COLO668 (cell line): ENCODE measurements at regions not wholly inside any gene's neighbourhood (a gene's known extent, or its start where the extent isn't known, plus 50 kb on each side); places are given as distances from the start of the nearest gene placed in this dataset.
"Not testable (repeated sequence)": the region's sequence is repeated elsewhere in the genome, so short reads cannot be mapped to it uniquely, and the experiment has no call there.

Experiments used
- DNase-seq: peaks from one replicate; lab custom pipeline; 2025; ENCODE audit not compliant: unreplicated experiment; lab: John Stamatoyannopoulos, UW

DNA sequence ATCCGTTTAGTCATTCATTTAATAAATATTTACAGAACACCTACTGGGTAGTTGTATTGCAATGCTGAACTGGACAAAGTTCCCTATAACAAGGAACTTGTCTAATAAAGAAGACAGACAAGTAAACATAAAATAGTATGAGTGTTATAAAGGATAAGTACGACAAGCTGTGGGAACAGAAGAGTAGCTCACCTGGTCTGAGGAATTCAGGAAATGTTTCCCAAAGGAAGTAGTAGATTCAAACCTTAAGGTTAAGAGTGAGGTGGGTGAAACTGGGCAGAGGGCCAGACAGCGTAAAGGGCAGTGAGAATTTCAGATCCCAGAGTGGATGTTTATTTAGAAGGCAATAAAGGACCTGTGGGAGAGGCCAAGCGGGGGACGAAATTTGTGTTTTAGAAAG is 72.3 kb upstream of the CD2AP start:
- DNase-seq: peak; percentile 54

DNA sequence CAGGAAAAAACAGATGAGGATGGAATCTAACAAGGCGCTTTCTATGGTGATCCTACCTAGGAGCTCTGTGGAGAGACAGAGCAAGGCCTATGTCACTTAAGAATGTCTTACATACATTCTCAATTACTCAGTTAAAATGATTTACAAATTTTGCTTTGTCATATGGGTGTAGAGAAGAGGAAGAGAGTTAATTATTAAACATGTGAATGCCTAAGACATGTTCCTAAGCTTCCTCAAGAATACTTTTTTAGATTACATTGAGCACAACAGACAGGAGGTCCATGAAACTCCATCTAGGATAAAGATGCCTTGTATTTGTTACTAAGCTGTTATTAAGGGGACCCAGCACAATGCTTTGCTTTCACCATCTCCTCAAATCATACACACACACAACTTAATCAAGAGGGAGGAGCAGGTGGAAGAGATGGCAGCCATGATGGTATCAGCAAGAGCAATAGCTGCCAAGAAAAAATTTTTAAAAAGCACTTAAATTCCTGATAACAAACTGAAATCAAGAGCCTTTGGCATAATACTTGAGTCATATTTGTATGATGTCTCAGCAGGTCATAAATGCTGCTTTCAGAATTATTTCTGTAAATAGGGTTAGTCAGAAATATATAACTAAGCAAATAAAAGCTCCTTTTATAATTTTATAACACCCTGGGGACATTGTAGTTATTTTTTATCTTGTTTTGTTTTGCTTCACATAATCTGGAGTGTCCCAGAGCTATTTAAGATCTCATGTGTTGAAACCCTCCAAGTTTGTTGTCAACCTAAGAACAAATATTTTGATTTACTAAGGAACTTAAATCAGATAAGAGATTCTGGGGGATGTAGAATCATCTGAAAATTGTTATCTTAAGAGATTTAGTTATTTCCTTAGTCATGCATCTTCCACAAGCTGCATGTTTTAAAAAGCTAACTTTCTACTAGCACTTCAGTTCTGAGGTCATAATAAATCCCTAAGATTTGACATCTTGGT is 70.0 kb upstream of the CD2AP start:
- DNase-seq: no peak

DNA sequence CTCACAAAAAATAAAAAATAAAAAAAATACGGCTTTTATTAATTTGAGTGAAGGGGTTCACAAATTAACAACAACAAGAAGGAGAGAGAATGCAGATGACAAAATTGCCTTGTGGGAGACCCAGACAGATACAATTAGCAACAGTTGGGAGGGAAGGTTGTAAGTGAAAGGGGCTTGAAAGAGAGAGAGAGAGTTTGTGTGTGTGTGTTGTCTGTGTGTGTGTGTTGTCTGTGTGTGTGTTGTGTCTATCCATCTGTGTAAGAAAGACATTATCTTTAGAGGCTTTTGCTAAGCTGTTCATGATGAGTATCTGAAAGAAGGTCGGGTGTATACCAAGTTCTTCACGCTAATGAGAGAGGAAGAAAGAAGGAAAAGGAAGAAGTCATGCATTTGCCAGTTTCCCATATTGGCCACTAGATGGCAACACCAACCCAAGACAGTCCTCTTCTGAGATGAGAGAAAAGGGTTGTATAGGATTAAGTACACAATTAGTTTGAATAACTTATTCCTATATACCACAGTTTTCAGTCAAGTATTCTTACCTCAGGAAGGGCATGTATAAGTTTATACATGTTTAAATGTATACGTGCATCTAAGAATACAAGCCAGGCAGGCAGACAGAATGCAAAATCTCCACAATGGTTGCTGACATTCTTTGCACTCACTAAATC is 63.7 kb upstream of the CD2AP start:
- DNase-seq: peak; percentile 10

DNA sequence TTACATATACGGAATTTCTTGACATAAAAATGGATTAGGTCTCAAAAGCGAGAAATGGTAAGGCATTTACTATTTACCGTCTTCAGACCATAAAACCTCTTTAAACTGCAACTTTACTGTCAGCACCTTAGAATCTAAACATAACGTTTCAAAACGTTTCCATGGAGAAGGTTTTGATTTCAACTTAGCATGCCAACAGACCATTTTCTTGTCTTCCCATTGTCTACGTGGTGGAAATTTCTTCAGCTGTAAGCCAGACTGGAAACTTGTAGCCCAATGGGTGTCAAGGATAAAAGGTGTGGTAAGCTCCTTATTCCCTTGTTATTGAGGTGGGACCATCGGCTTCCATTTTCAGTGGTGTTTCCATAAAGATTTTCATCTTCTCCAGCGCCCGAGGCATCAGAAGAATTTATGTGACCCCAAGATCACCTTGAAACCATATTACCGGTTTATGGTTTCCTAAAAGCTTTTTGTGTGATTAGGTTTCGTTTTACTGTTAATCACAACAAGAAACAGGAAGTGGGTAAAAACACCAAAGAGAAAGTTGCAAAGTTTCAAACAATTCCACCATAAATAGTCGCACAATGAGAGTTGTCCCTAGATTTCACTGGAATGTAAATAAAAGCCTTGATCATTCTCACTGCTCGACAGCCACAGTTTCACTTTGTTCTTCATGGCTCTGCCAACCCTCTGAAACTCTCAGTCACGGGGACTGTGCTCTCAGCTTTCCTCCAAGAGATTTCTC is 63.0 kb upstream of the CD2AP start:
- no peak for DNase-seq

DNA sequence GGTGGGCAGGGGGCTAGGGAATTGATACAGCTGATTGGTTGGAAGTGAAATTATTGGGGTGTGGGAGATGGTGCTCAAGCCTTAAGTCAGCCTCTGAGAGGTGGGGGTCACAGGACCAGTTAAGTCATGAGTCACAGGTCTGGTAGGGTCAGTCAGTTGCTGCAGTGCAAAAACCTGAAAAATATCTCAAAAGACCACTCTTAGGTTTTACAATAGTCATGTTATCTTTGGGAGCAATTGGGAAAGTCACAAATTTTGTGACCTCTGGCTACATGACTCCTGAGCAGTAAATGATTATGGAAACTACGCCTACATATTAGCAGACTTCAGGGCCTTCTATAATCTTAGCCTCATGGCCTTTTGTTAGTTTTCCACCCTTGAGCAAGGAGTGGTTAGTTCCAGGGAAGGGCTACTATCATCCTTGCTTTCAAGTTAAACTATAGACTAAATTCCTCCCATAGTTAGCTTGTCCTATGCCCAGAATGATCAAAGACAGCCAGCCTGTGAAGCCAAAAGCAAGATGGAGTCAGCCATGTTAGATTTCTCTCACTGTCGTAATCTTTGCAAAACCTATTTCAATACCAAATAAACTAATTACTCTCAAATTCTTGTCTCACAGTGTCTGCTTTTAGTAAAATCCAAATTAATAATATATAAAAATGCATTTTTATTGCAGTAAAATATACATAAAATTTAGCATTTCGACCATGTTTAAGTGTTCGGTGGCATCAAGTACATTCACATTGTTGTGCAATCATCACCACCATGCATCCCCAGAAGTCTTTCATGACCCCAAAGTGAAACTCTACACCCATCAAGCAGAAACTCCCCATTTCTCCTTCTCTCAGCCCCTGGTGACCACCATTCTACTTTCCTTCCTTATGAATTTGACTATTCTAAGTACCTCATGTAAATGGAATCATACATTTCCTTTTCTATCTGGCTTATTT is 60.9 kb upstream of the CD2AP start:
- no peak for DNase-seq

DNA sequence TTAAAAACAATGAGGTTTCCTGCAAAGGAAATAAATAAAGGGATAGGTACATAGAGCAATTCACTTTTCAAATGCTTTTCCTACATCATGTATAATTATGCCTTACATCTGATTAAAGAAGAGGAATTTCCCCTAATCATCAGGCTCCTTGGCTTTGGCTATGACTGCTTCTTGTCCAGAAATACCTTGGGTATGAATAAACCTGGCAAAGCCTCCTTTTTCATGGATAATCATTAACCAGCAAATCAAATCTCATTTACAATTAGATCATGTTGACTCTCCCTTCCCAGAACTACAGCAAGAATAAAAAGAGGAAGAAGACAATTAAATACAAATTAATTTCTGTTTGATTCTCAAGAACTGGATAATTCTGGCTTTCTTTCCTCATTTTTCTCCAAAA is 58.0 kb upstream of the CD2AP start:
- no peak for DNase-seq

DNA sequence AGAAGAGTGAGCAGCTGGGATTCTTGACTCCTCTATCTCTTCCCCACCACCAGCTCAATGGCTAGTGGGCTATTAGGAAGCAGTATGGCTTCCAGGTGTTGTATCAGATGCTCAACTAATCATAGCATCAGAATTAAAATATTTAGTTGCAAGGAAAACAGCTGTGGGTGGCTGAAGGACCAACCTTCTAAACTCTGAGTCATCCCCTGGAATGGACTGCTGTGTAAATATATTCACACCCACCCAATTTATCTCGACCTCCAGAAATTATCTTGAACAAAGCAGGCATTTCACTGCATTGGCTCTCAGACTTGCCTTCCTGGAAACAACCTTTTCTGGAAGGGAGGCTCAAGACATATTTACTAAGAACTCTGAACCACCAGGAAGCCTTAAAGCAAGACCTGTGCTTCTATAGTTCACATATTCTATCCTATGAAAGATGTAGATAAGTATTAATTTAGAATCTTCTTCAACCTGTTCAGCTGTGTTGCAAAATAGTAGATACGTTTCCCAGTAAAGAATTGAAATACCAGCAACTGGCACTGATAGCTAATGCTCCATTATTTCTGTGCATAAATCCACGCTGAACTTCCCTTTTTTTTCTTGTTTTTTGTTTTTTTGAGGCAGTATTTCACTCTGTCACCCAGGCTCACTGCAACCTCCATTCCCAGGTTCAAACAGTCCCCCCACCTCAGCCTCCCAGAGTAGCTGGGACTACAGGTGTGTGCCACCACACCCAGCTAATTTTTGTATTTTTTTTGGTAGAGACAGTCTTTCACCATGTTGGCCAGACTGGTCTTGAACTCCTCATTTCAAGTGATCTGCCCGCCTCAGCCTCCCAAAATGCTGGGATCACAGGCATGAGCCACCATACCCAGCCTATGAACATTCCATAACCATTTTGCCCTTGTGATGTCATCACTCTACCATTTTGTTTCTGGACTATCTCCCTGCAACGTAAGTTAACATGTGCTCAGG is 56.9 kb upstream of the CD2AP start:
- no peak for DNase-seq

DNA sequence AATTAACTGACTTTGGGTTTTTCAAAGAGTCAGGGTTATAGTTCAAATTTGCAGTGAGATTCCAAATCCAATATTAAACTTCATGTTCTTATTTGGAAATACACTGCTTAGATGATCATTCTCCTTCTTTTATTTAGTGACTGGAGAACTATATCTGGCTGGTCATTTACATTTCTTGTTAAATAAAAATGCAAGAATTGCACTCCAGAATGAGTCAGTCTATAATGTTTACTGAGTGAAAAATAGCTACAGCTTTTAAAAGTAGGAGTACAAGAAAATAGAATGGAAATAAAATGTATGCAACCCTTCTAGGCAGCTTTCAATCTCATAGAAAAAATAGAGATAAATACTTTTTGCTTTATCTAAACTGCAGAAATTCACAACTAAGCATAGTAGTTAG is 54.5 kb upstream of the CD2AP start:
- no peak for DNase-seq

DNA sequence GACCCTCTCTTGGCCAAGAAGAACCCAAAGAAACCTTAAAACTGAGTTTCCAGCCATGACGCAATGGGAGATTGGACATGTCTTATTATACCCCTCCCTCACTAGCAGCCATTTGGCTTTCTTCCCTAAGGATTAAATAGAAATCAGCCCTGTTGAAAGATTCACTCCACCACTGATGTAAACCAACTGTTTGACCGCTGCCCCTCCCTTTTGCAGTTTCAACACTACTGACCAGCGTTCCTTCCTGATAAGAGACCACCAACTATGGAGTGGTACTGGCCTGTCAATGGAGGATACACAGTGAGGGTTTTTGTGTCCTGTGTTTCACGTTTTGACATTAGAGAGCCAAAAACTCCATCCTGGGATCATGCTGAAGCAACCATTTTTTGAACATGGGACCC is 53.2 kb upstream of the CD2AP start:
- no peak for DNase-seq

DNA sequence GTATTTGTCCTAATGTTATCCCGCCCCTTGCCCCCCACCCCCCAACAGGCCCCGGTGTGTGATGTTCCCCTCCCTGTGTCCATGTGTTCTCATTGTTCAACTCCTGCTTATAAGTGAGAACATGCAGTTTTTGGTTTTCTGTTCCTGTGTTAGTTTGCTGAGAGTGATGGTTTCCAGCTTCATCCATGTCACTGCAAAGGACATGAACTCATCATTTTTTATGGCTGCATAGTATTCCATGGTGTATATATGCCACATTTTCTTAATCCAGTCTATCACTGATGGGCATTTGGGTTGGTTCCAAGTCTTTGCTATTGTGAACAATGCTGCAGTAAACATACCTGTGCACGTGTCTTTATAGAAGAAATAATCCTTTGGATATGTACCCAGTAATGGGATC is 51.9 kb upstream of the CD2AP start:
- DNase-seq: not testable (repeated sequence)

DNA sequence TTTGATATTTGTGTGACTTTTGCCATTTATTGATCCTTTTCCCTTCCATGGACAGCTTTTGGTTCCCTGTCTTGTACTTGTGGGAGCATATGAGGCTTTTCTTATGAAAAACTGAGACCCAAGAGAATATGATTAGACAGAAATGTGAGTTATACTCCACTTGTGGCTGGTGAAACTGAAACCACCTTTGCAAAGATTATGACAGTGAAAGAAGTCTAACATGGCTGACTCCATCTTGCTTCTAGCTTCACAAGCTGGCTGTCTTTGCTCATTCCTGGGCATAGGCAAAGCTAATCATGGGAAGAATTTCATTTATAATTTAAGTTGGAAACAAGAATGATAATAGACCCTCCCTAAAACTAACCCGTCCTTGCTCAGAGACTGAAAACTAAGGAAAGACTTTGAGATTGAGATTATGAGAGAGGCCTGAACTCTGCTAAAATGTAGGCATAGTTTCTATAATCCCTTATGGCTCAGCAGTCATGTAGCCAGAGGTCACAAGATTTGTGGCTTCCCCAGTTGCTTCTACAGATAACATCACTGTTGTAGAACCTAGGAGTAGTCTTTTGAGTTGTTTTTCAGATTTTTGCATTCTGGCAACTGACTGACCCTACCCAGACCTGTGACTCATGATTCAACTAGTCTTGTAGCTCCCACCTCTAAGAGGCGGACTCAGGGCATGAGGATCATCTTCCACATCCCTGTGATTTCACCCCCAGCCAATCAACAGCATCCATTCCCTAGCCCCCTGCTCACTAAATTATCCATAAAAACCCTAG is 50.9 kb upstream of the CD2AP start:
- DNase-seq: no peak

DNA sequence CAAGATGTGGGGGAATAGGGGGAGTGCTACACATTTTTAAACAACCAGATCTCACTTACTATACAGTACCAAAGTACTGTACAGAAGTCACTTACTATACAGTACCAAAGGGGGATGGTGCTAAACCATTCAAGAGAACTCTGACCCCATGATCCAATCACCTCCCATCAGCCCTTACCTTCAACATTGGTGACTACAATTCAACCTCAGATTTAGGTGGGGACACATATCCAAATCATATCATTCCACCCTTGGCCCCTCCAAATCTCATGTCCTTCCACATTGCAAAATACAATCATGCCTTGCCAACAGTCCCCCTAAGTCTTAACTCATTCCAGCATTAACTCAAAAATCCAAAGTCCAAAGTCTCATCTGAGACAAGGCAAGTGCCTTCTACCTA is 49.9 kb upstream of the CD2AP start:
- DNase-seq: no peak
